C4-2B (cell line): ENCODE measurements at regions not wholly inside any gene's neighbourhood (a gene's known extent, or its start where the extent isn't known, plus 50 kb on each side); places are given as distances from the start of the nearest gene placed in this dataset.

Experiments used
- CTCF ChIP-seq: fragments of 450-650 bp; conservative IDR thresholded peaks from 2 replicates; pipeline ENCODE4 v1.5.1; 2017; ENCODE audit warnings: mild to moderate bottlenecking
- ZFX ChIP-seq: fragments of 450-650 bp; IDR thresholded peaks from 2 replicates; pipeline ENCODE4 v1.6.1; 2017

DNA sequence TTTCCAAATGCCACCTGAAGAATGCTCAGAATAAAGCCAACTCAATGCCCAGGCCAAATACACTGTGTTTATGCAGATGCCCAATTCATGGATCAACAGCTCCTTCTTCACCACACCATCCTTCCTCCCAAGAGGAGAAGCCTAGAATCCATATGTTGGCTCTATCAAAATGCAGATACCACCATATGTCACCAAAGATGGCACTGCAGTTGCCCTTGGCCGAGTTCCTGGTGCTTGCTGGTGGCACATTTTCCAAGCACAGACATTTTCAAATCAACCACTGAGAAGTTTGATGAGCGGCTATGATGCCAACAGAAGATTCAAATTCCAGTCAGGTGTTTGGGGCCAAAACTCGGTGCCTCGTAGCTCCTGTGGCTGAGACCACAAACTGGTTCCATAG, 430.3 kb downstream of the AJAP1 start:
- TF ChIP-seq CTCF (no peak), ZFX (no peak)
